Chondrocyte (in vitro differentiated cells): ENCODE measurements at regions not wholly inside any gene's neighbourhood (a gene's known extent, or its start where the extent isn't known, plus 50 kb on each side); places are given as distances from the start of the nearest gene placed in this dataset.

Experiments
- DNase-seq: peaks from one replicate; pipeline ENCODE4 v3.0.0; 2021; ENCODE audit warnings: mixed read lengths, low spot score
- H3K27ac Mint-ChIP-seq: one replicate; pipeline ENCODE4 v1.8.0; 2021; ENCODE audit warnings: mild to moderate bottlenecking, moderate library complexity, mixed read lengths; ENCODE audit not compliant: unreplicated experiment
- H3K27me3 Mint-ChIP-seq: 2 replicates; pipeline ENCODE4 v1.8.0; 2021; ENCODE audit warnings: low read depth, mixed read lengths
- H3K36me3 Mint-ChIP-seq: 2 replicates; pipeline ENCODE4 v1.8.0; 2021; ENCODE audit warnings: low read depth, mixed read lengths
- H3K4me1 Mint-ChIP-seq: 2 replicates; pipeline ENCODE4 v1.8.0; 2021; ENCODE audit warnings: low read depth, mild to moderate bottlenecking, mixed read lengths
- H3K4me3 Mint-ChIP-seq: one replicate; pipeline ENCODE4 v1.8.0; 2021; ENCODE audit warnings: mild to moderate bottlenecking, moderate library complexity, mixed read lengths; ENCODE audit not compliant: unreplicated experiment
- H3K9me3 Mint-ChIP-seq: 2 replicates; pipeline ENCODE4 v1.8.0; 2021; ENCODE audit warnings: low read depth, mixed read lengths
- TF ChIP-seq, protein P1 (sequence below): fragments of 200-600 bp; sonication (generic); IDR thresholded peaks from 2 replicates; pipeline ENCODE4 v1.5.0; 2021; ENCODE audit warnings: antibody characterized with exemption, mild to moderate bottlenecking, moderate library complexity

DNA sequence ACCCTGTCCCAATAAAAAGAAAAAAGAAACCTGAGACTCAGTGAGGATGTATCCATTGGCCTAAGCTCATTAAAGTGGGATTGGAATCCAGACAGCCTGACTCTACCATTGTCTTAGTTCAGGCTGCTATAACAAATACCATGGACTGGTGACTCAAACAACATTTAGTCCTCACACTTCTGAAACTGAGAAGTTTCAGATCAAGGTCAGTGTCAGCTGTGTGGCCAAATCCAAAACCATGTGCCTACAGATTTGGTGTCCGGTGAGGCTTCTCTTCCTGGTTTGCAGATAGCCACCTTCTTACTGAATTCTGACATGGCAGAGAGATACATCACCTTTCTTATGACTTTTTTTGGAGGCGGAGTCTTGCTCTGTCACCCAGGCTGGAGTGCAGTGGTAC, 53.3 kb upstream of the KDM8 start:
- TF ChIP-seq, protein P1, sequence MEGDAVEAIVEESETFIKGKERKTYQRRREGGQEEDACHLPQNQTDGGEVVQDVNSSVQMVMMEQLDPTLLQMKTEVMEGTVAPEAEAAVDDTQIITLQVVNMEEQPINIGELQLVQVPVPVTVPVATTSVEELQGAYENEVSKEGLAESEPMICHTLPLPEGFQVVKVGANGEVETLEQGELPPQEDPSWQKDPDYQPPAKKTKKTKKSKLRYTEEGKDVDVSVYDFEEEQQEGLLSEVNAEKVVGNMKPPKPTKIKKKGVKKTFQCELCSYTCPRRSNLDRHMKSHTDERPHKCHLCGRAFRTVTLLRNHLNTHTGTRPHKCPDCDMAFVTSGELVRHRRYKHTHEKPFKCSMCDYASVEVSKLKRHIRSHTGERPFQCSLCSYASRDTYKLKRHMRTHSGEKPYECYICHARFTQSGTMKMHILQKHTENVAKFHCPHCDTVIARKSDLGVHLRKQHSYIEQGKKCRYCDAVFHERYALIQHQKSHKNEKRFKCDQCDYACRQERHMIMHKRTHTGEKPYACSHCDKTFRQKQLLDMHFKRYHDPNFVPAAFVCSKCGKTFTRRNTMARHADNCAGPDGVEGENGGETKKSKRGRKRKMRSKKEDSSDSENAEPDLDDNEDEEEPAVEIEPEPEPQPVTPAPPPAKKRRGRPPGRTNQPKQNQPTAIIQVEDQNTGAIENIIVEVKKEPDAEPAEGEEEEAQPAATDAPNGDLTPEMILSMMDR: no peak
- H3K4me1 Mint-ChIP-seq: no peaks in the 10 kb centered on the region
- H3K27me3 Mint-ChIP-seq: peaks cover 5% of the 10 kb centered on the region
- H3K4me3 Mint-ChIP-seq: no peak overlapping the region
- H3K9me3 Mint-ChIP-seq: peaks cover 7% of the 10 kb centered on the region
- DNase-seq: no peak
- H3K27ac Mint-ChIP-seq: no peak overlapping the region
- H3K36me3 Mint-ChIP-seq: no peaks in the 10 kb centered on the region

DNA sequence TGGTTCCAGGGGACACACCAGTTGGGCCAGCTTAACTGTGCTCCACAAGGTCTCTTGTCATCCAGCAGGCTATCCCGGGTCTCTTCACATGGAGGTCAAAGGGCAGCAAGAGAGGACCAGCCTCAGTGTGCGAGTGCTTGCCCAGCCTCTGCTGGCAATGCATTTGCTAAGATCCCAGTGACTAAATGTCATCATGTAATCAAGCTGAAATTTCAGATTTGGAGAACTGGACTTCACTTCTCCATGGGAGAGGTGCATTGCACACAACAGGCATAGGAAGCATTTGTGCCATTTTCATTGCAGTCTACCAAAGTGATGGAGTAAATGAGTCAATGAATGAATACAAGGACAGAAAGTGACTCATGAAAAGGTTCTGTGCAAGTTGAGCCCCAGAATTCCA, 51.2 kb upstream of the KDM8 start:
- TF ChIP-seq, protein P1: no peak
- H3K27ac Mint-ChIP-seq: no peak overlapping the region
- H3K36me3 Mint-ChIP-seq: no peaks in the 10 kb centered on the region
- H3K4me3 Mint-ChIP-seq: no peak overlapping the region
- no peaks in the 10 kb centered on the region for H3K4me1 Mint-ChIP-seq
- no peak for DNase-seq
- no peaks in the 10 kb centered on the region for H3K9me3 Mint-ChIP-seq
- H3K27me3 Mint-ChIP-seq: peaks cover 1% of the 10 kb centered on the region

DNA sequence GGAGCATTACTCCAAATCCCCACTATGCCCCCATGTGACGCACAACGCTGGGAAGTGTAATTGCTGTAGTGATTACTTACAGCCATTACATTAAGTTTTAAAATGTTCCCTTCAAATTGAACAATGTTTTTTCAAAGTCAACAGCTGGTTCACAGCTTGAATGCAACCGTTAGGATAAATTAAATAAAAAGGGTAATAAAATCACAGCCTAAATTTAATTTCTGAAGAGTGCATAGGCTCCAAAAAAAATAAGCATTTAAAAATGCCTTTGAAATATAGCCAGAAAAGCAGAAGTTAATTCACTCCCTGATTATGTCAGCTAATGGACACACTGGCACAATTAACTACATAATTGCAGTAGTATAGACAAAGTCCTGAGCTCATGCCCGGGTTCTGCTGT, 50.5 kb upstream of the KDM8 start:
- TF ChIP-seq, protein P1: no peak
- Mint-ChIP-seq H3K4me1 (no peaks in the 10 kb centered on the region), H3K4me3 (no peak overlapping the region), H3K27me3 (no peaks in the 10 kb centered on the region), H3K9me3 (no peaks in the 10 kb centered on the region), H3K27ac (no peak overlapping the region), H3K36me3 (no peaks in the 10 kb centered on the region)
- DNase-seq: no peak
